Naive thymus-derived CD8-positive, alpha-beta T cell (primary cell): ENCODE measurements at regions not wholly inside any gene's neighbourhood (a gene's known extent, or its start where the extent isn't known, plus 50 kb on each side); places are given as distances from the start of the nearest gene placed in this dataset.

ENCODE experiments used
- ATAC-seq, 2 donors: fragments of 150-1000 bp; cut with Tn5 transposase in 1 of 2; sonication (Bioruptor Pico), chemical (Tn5 transposase) in 1 of 2; 1 replicate in 1 of 2; 2 replicates in 1 of 2; pipeline ENCODE4 v1.10.0; 2021; ENCODE audit warnings: mild to moderate bottlenecking in 2 of 2, moderate library complexity in 2 of 2
- POLR2A ChIA-PET: fragments of 350-600 bp; sonication (Branson Sonifier 250); formaldehyde crosslinking; loops from one replicate; lab custom pipeline; 2021; ENCODE audit warnings: antibody characterized with exemption; lab: Charles Lee
- DNase-seq, 10 donors: peaks; one replicate each; pipeline versions ENCODE4 v3.0.0 to v3.0.0-alpha.2; 2020 to 2022
- H3K27ac Mint-ChIP-seq, 10 donors: one replicate each; pipeline ENCODE4 v1.8.0; 2020 to 2022; ENCODE audit warnings: mild to moderate bottlenecking in 10 of 10, mixed read lengths in 10 of 10, moderate library complexity in 4 of 10, inconsistent platforms in 1 of 10
- H3K27me3 Mint-ChIP-seq, 5 donors: one replicate each; pipeline ENCODE4 v1.8.0; 2021 to 2022; ENCODE audit warnings: mixed read lengths in 5 of 5
- H3K36me3 Mint-ChIP-seq, 3 donors: one replicate each; pipeline ENCODE4 v1.8.0; 2020 to 2022; ENCODE audit warnings: mixed read lengths in 3 of 3, mild to moderate bottlenecking in 2 of 3, inconsistent platforms in 1 of 3
- H3K4me1 Mint-ChIP-seq, 4 donors: one replicate each; pipeline ENCODE4 v1.8.0; 2021 to 2022; ENCODE audit warnings: mixed read lengths in 4 of 4
- H3K4me3 Mint-ChIP-seq, 10 donors: one replicate each; pipeline ENCODE4 v1.8.0; 2020 to 2022; ENCODE audit warnings: mild to moderate bottlenecking in 10 of 10, mixed read lengths in 10 of 10, moderate library complexity in 6 of 10, inconsistent platforms in 1 of 10
- H3K9me3 Mint-ChIP-seq, 9 donors: one replicate each; pipeline ENCODE4 v1.8.0; 2020 to 2022; ENCODE audit warnings: mixed read lengths in 9 of 9, mild to moderate bottlenecking in 3 of 9, inconsistent platforms in 1 of 9, moderate library complexity in 1 of 9

DNA sequence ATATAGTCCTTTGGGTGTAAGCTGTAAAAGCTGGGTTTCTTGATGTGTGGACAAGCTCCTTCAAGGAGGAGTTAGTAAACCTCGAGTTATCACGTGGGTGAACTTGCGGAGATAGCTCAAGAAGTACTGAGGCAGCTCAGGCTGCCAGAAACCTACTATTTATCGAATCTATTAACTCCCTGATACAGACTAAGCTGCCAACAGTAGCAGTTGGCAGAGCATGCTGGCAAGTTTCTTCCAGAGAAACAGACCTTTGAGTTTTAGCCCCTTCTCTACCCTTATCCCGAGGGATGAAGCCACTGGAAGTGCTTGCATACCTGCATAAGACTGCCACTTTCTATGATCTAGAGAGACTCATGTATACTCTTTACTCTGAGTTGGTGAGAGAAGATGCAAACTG is 624.5 kb upstream of the USP24 start:
- ATAC-seq (no peak), DNase-seq (no peak)
- no peak overlapping the region for H3K27ac Mint-ChIP-seq
- POLR2A ChIA-PET: interaction anchor here (0.7 kb wide), 1 partner anchor 34 kb away, joined by 3 read pairs; no protein-coding TSS in a partner anchor
- peaks cover 0 to 4% (median 0%) of the 10 kb centered on the region in 9 donors for H3K9me3 Mint-ChIP-seq
- no peak overlapping the region for H3K4me3 Mint-ChIP-seq
- H3K4me1 Mint-ChIP-seq: no peaks in the 10 kb centered on the region
- peaks cover 0 to 18% (median 0%) of the 10 kb centered on the region in 5 donors for H3K27me3 Mint-ChIP-seq
- no peaks in the 10 kb centered on the region for H3K36me3 Mint-ChIP-seq

DNA sequence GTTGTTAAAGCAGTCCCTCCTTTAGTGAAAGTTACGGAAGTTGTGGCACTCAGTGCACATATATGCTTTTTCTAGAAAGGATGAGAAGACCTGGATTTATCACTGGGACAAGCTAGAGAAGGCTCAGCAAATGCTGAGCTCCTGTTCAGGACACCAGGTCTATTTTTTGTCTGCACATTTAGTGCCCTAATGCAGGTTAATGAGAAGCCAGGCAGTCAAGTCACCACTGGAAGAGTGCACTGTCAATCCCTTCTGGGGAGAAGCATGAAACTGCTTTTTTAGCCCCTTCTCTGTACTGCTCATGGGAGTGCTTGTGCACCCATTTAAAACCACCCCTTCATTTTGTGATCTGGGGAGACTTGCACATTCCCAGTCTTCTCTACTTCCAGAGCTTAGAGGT is 624.1 kb upstream of the USP24 start:
- H3K9me3 Mint-ChIP-seq: peaks cover 0 to 4% (median 0%) of the 10 kb centered on the region in 9 donors
- ATAC-seq (no peak), DNase-seq (no peak)
- H3K36me3 Mint-ChIP-seq: no peaks in the 10 kb centered on the region
- H3K4me3 Mint-ChIP-seq: no peak overlapping the region
- POLR2A ChIA-PET: interaction anchor here (0.7 kb wide), 1 partner anchor 35 kb away, joined by 3 read pairs; no protein-coding TSS in a partner anchor
- no peak overlapping the region for H3K27ac Mint-ChIP-seq
- peaks cover 0 to 22% (median 0%) of the 10 kb centered on the region in 5 donors for H3K27me3 Mint-ChIP-seq
- no peaks in the 10 kb centered on the region for H3K4me1 Mint-ChIP-seq

DNA sequence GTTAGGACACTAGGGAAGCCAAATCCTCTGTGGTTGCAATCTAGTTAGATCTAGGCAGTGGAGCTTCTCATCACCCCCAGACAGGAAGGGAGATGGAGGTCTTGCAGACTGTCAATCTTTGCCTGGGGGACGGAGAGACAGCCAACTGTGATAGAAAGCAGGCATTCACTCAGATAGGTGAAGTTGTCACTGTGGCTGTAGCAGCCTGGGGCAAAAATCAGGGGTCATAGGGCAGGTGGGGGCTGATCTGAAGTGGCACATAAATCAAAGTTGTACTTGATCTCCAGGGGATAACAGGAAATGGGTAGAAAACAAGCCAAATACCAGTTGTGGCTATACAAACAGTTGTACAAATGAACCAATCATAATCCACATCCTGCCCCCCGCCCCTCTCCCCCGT is 620.9 kb upstream of the USP24 start:
- DNase-seq (no peak), ATAC-seq (no peak)
- POLR2A ChIA-PET: no interaction called here

DNA sequence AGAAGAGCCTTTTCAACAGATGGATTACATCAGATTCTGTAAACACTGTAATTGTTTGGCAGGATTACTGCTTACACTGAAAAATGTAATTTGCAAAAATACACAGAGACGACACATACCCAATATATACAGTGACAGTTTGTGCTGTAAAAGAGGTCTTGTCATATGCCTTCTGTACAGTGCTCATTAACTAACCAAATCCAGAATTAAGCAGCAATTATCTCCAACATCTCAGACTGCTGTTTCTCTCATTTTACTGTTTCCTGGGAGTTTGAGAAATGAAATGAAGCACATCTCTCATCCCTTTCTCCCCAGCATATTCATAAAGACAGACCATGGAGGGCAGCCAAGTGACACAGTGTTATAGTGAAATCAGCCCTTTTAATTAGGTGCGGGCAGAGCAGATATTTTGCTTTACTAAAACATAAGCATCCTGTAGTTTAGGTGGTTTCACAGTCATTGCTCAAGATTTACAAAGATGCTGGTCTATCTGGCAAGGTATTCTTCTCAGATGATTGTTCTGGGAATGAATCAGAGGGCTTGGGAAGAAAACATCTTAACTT is 618.4 kb upstream of the USP24 start:
- DNase-seq (no peak), ATAC-seq (no peak)
- H3K4me3 Mint-ChIP-seq: no peak overlapping the region
- peaks cover 0 to 30% (median 1%) of the 10 kb centered on the region in 5 donors for H3K27me3 Mint-ChIP-seq
- no peaks in the 10 kb centered on the region for H3K9me3 Mint-ChIP-seq
- no peaks in the 10 kb centered on the region for H3K4me1 Mint-ChIP-seq
- H3K36me3 Mint-ChIP-seq: no peaks in the 10 kb centered on the region
- no peak overlapping the region for H3K27ac Mint-ChIP-seq
- POLR2A ChIA-PET: no interaction called here

More for the DNA sequence above, 620.9 kb upstream of the USP24 start:
- Mint-ChIP-seq H3K36me3 (no peaks in the 10 kb centered on the region), H3K27me3 (peaks cover 0 to 42% (median 6%) of the 10 kb centered on the region in 5 donors), H3K4me3 (no peak overlapping the region), H3K4me1 (no peaks in the 10 kb centered on the region), H3K27ac (no peak overlapping the region), H3K9me3 (peaks cover 0 to under 1% (median 0%) of the 10 kb centered on the region in 9 donors)

DNA sequence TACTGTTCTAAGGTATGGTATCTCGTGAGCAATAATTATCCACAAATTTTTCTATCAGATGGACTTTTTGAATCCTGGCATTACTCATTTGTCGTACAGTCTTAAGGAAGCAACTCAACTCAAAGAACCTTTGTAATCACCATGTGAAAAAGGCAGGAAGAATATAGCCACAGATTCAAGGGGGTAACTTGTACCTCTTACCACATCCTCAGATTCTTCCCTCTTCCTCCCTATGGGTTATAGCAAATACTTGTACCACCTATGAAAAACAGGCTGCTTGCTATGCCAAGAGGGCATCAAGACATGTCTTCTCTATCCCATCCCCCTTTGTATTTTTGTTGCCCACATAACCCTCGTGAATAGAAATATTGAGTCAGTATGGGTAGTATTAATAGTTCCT is 616.6 kb upstream of the USP24 start:
- ATAC-seq: no peak
- no peak for DNase-seq
- POLR2A ChIA-PET: no interaction called here
- peaks cover 0 to 34% (median 3%) of the 10 kb centered on the region in 5 donors for H3K27me3 Mint-ChIP-seq
- H3K27ac Mint-ChIP-seq: no peak overlapping the region
- H3K36me3 Mint-ChIP-seq: no peaks in the 10 kb centered on the region
- H3K4me3 Mint-ChIP-seq: no peak overlapping the region
- peaks cover 0 to 3% (median 0%) of the 10 kb centered on the region in 9 donors for H3K9me3 Mint-ChIP-seq
- H3K4me1 Mint-ChIP-seq: no peaks in the 10 kb centered on the region

DNA sequence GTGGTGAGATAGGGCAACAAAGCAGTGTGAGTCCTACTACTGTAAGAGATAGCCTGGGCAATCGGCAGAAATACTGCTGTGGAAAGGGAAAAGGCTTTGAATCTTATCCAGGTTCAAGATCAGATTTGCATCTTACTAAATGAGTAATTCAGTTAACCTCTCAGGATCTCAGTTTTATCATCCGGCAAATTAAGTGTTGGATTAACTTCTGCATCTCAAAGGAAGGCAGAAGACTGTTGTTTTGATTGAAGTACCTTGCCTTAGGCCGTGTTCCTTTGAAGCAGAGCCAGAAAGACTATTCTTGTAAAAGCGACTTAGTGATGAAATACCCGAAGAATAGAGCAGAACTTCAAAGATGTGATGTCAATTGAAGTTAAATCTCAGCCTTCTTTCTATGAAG is 612.9 kb upstream of the USP24 start:
- Mint-ChIP-seq H3K27me3 (peaks cover 0 to 30% (median 11%) of the 10 kb centered on the region in 5 donors), H3K4me3 (no peak overlapping the region), H3K36me3 (no peaks in the 10 kb centered on the region), H3K4me1 (no peaks in the 10 kb centered on the region), H3K9me3 (peaks cover 0 to 5% (median 0%) of the 10 kb centered on the region in 9 donors), H3K27ac (no peak overlapping the region)
- DNase-seq: no peak
- no peak for ATAC-seq
- POLR2A ChIA-PET: no interaction called here

DNA sequence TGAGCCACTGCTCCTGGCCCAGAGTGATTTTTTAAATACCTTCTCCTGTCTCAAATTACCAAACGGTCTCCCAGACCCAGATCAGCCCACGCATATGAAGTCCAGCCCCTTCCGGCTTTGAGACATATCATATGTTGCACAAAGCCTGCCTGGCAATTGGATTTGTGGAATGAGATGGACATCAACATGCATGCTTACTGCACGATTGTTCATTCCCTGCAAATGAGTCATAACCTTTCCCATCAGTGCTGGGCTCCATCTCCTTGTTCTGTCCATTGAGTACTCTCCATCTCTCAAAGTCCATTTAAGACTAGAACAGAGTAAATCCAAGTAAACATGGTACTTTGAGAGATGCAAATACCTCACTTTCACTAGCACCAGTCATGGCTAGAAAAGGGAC is 612.2 kb upstream of the USP24 start:
- peaks cover 0 to 5% (median 0%) of the 10 kb centered on the region in 9 donors for H3K9me3 Mint-ChIP-seq
- peaks cover 0 to 25% (median 10%) of the 10 kb centered on the region in 5 donors for H3K27me3 Mint-ChIP-seq
- no peak for ATAC-seq
- DNase-seq: no peak
- H3K36me3 Mint-ChIP-seq: no peaks in the 10 kb centered on the region
- H3K4me1 Mint-ChIP-seq: no peaks in the 10 kb centered on the region
- POLR2A ChIA-PET: no interaction called here
- H3K27ac Mint-ChIP-seq: no peak overlapping the region
- H3K4me3 Mint-ChIP-seq: no peak overlapping the region

DNA sequence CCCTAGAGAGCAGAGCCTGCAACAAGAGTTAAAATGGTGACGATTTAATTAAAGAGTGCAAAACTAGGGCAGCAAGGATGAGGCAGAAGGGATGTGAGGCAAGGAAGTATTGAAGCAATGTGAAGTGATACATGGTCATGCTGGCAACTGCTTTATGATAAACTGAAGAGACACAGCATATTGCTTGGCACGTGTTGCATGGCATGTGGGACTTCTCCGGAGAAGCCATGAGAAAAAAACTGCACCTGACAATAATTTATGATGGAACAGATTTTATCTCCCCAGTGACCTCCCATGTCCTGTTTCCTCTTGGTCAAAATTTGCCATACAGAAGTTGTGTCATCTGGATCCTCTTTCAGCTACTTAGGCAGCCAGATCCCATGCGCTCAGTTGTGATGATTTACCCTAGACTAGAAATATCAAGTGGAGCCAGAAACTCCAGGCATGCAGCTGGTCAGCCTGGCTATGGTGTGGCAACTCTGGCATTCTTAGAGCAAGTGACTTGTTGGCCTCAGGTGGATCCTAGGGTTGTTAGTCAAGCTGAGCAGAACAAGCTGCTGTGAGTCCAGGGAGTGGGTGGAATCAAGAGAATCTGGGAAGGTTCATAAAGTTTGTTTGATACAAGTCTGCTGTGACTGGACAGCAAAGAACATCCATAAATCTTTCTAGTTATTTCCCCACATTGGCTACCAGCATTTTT is 611.4 kb upstream of the USP24 start:
- POLR2A ChIA-PET: no interaction called here
- no peak for ATAC-seq
- H3K27ac Mint-ChIP-seq: no peak overlapping the region

DNA sequence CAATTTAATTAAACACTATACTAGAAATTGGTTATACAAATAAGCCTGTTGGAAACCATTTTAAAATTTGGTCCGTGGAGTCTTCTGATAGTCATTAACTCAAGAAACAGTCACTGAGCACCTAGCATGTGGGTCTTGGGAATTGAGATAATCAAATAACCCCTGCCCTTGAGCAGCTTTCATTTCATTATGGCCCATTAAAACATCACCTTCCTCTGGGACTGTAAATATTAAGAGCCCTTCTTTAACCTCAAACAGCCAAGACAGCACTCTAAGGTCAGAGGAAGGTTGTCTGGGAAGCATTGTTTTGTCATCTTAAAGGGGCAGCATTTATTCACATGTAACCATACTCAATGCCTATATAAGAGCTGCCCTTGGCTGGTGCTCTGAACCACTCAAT is 610.3 kb upstream of the USP24 start:
- peaks cover 0 to 5% (median 0%) of the 10 kb centered on the region in 9 donors for H3K9me3 Mint-ChIP-seq
- H3K36me3 Mint-ChIP-seq: no peaks in the 10 kb centered on the region
- H3K4me3 Mint-ChIP-seq: no peak overlapping the region
- DNase-seq (no peak), ATAC-seq (no peak)
- POLR2A ChIA-PET: no interaction called here
- no peak overlapping the region for H3K27ac Mint-ChIP-seq
- peaks cover 0 to 16% (median 9%) of the 10 kb centered on the region in 5 donors for H3K27me3 Mint-ChIP-seq
- no peaks in the 10 kb centered on the region for H3K4me1 Mint-ChIP-seq

More for the DNA sequence above, 611.4 kb upstream of the USP24 start:
- H3K27me3 Mint-ChIP-seq: peaks cover 0 to 16% (median 10%) of the 10 kb centered on the region in 5 donors
- H3K36me3 Mint-ChIP-seq: no peaks in the 10 kb centered on the region
- H3K4me1 Mint-ChIP-seq: no peaks in the 10 kb centered on the region
- H3K4me3 Mint-ChIP-seq: no peak overlapping the region
- H3K9me3 Mint-ChIP-seq: peaks cover 0 to 5% (median 0%) of the 10 kb centered on the region in 9 donors
- DNase-seq: no peak

DNA sequence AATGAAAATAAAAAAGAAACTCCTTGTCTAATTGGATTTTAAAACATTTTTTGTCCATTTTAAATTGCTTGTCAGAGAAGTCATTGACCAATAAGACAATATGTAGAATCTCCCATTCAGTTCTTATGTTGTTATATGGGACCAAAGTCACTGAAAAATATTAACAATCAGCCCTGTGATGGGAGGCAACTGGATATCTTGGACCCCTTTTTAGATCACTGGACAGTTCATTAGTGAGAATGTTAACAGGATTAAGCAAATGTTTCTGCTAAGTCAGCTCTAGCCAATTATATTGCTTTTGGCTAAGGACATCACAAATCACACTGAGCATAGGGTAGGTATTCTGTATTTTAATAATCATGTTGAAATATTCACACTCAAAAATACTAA is 609.1 kb upstream of the USP24 start:
- H3K4me1 Mint-ChIP-seq: no peaks in the 10 kb centered on the region
- DNase-seq: no peak
- H3K27ac Mint-ChIP-seq: no peak overlapping the region

DNA sequence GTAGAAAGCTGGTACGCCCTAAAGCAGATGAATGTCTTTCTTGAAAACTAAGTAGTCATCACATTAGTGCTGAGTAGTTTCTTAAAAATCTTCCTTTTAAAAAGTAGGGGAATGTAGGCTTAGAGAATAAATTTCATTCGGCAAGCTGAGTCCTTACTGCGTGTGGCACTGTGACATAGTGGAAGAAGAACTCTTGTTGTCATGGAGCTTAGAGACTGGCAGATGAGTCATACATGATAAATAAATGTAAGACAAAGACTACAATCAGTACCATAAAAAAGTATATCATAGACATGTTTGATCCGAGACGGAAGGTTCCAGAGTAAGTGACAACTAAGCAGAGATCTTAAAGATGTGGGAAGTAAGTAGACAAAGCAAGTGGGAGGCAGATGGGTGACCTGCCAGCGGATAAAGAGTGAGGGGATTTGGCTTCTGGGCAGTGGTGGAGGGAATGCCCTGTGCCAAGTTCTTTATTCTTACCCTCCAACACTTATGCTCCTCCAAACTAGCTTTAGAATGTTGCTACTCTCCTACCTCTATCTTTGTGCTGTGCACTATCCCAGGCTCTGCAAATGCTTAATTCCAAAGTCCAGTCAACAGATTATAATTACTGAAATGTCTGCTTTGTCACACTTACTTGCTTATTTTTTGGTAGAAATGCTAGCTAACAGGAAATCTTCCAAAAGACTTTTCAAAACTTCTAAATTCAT is 608.5 kb upstream of the USP24 start:
- POLR2A ChIA-PET: no interaction called here
- H3K36me3 Mint-ChIP-seq: no peaks in the 10 kb centered on the region
- peaks cover 0 to 5% (median 0%) of the 10 kb centered on the region in 9 donors for H3K9me3 Mint-ChIP-seq
- no peak for DNase-seq
- H3K4me3 Mint-ChIP-seq: no peak overlapping the region
- ATAC-seq: no peak
- H3K4me1 Mint-ChIP-seq: no peaks in the 10 kb centered on the region
- H3K27ac Mint-ChIP-seq: no peak overlapping the region
- peaks cover 0 to 16% (median 9%) of the 10 kb centered on the region in 5 donors for H3K27me3 Mint-ChIP-seq

More for the DNA sequence above, 609.1 kb upstream of the USP24 start:
- Mint-ChIP-seq H3K27me3 (peaks cover 0 to 16% (median 9%) of the 10 kb centered on the region in 5 donors), H3K36me3 (no peaks in the 10 kb centered on the region), H3K9me3 (peaks cover 0 to 5% (median 0%) of the 10 kb centered on the region in 9 donors), H3K4me3 (no peak overlapping the region)
- POLR2A ChIA-PET: no interaction called here
- no peak for ATAC-seq

DNA sequence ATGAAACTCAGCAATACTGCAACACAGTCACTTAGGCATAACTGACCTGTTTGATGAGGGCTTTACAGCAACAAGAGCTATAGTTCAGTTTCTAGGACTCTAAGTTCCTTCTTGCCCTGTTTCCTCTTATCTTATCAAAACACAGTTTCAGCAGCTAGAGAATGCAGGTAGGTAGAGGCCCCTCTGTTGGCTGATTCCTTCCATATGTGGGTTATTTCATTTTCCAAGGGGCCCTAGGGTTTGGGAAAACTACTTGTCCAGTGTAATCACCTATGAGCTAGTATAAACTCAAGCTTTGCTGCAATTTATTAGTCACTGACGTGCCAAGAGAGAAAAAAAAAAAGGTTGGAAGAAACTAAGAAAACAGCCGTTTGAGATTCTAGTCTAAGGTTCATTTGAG is 607.7 kb upstream of the USP24 start:
- Mint-ChIP-seq H3K4me3 (no peak overlapping the region), H3K4me1 (no peaks in the 10 kb centered on the region), H3K27me3 (peaks cover 0 to 16% (median 9%) of the 10 kb centered on the region in 5 donors), H3K9me3 (peaks cover 0 to 3% (median 0%) of the 10 kb centered on the region in 9 donors), H3K27ac (no peak overlapping the region), H3K36me3 (no peaks in the 10 kb centered on the region)
- POLR2A ChIA-PET: no interaction called here
- no peak for DNase-seq
- no peak for ATAC-seq

DNA sequence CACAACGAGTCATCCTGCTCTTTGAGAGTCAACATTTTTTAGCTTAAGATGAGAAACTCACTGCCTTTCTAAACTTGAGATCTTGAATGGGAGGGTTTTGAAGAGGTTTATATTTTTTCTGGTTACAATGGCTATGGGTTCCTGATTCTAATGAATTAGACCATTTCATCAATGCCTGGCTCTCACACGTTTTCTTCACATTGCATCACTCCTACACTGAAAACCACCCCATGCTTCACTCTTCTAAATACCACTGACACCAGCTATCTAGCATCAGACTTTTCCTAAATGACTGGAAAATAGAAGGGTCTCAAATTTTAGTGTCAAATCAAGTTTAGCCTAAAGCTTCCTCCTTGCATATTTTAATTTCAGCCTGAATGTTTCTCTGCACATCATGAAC is 606.1 kb upstream of the USP24 start:
- peaks cover 0 to 8% (median 6%) of the 10 kb centered on the region in 5 donors for H3K27me3 Mint-ChIP-seq
- POLR2A ChIA-PET: no interaction called here
- no peak for DNase-seq
- no peaks in the 10 kb centered on the region for H3K4me1 Mint-ChIP-seq
- no peak for ATAC-seq
- no peak overlapping the region for H3K27ac Mint-ChIP-seq
- H3K4me3 Mint-ChIP-seq: no peak overlapping the region
- H3K36me3 Mint-ChIP-seq: no peaks in the 10 kb centered on the region
- peaks cover 0 to 2% (median 0%) of the 10 kb centered on the region in 9 donors for H3K9me3 Mint-ChIP-seq
